ENCODE measurements at regions not wholly inside any gene's neighbourhood (a gene's known extent, or its start where the extent isn't known, plus 50 kb on each side); places are given as distances from the start of the nearest gene placed in this dataset.
"Not testable (repeated sequence)": the region's sequence is repeated elsewhere in the genome, so short reads cannot be mapped to it uniquely, and the experiment has no call there.

- no peak for DNase-seq
These were observed 325.6 kb downstream of the TXNL1 start for GRCh38 chr18:56312551-56313335.

GRCh38 chr18:56309104-56309503, 329.3 kb downstream of the TXNL1 start:
- no peak for DNase-seq

- DNase-seq: no peak
These were observed 330.8 kb downstream of the TXNL1 start for GRCh38 chr18:56307354-56308170.

GRCh38 chr18:56306797-56307196, 331.6 kb downstream of the TXNL1 start:
- no peak for DNase-seq

- no peak for DNase-seq
These were observed 332.8 kb downstream of the TXNL1 start for GRCh38 chr18:56305583-56305982.

- no peak for DNase-seq
These were observed 336.2 kb downstream of the TXNL1 start for GRCh38 chr18:56302156-56302555.

GRCh38 chr18:56299740-56300139, 338.7 kb downstream of the TXNL1 start:
- DNase-seq: no peak

GRCh38 chr18:56298935-56299334, 339.5 kb downstream of the TXNL1 start:
- no peak for DNase-seq

- no peak for DNase-seq
These were observed 342.0 kb downstream of the TXNL1 start for GRCh38 chr18:56296381-56296780.

GRCh38 chr18:56294484-56295183, 343.8 kb downstream of the TXNL1 start:
- no peak for DNase-seq

GRCh38 chr18:56291294-56291693, 347.1 kb downstream of the TXNL1 start:
- no peak for DNase-seq

GRCh38 chr18:56289381-56289780, 349.0 kb downstream of the TXNL1 start:
- no peak for DNase-seq

- DNase-seq: no peak
These were observed 351.5 kb downstream of the TXNL1 start for GRCh38 chr18:56286775-56287325.

- DNase-seq: no peak
These were observed 352.9 kb downstream of the TXNL1 start for GRCh38 chr18:56285387-56286065.

- no peak for DNase-seq
These were observed 354.1 kb downstream of the TXNL1 start for GRCh38 chr18:56284319-56284718.

- DNase-seq: no peak
These were observed 355.1 kb downstream of the TXNL1 start for GRCh38 chr18:56283316-56283715.

GRCh38 chr18:56282234-56283104, 355.9 kb downstream of the TXNL1 start:
- DNase-seq: no peak

GRCh38 chr18:56279816-56280215, 358.6 kb downstream of the TXNL1 start:
- not testable (repeated sequence) for DNase-seq

- no peak for DNase-seq
These were observed 359.9 kb downstream of the TXNL1 start for GRCh38 chr18:56278421-56279003.

GRCh38 chr18:56276466-56276865, 361.9 kb downstream of the TXNL1 start:
- no peak for DNase-seq

GRCh38 chr18:56273541-56274219, 364.7 kb downstream of the TXNL1 start:
- DNase-seq: no peak

Data from NCI-H146 (cell line).